ENCODE measurements at regions not wholly inside any gene's neighbourhood (a gene's known extent, or its start where the extent isn't known, plus 50 kb on each side); places are given as distances from the start of the nearest gene placed in this dataset.

- H3K36me3 ChIP-seq = no peaks in the 10 kb centered on the region
- 60 to 75% methylated on average over 1 of the region's 1 CpG for WGBS, 2 donors (ENCODE audit: low coverage in 1 of 2)
- no peak overlapping the region for H3K4me3 ChIP-seq
- H3K9me3 ChIP-seq = no peaks in the 10 kb centered on the region
- no peak for ATAC-seq
- H3K27ac ChIP-seq = no peak overlapping the region
- TF ChIP-seq POLR2AphosphoS5 (IDR thresholded peaks at IDR 0.05) = no peak
- no peak for TF ChIP-seq POLR2A (IDR thresholded peaks at IDR 0.05)
- TF ChIP-seq CTCF (IDR thresholded peaks at IDR 0.05) = no peak
- no peak for TF ChIP-seq EP300 (IDR thresholded peaks at IDR 0.05)
- H3K4me1 ChIP-seq = no peaks in the 10 kb centered on the region
- H3K27me3 ChIP-seq = no peaks in the 10 kb centered on the region
Measured at GRCh38 chr13:78326633-78327032, 276.7 kb downstream of the POU4F1 start.

GRCh38 chr13:78325585-78325984 is 277.8 kb downstream of the POU4F1 start:
- Histone ChIP-seq H3K36me3 (no peaks in the 10 kb centered on the region), H3K27ac (no peak overlapping the region), H3K27me3 (no peaks in the 10 kb centered on the region), H3K4me1 (no peaks in the 10 kb centered on the region), H3K4me3 (no peak overlapping the region), H3K9me3 (no peaks in the 10 kb centered on the region)
- 75 to 87% methylated on average over 1 of the region's 1 CpG for WGBS, 2 donors (ENCODE audit: low coverage in 1 of 2)
- TF ChIP-seq EP300 (IDR thresholded peaks at IDR 0.05) = no peak
- TF ChIP-seq POLR2AphosphoS5 (IDR thresholded peaks at IDR 0.05) = no peak
- no peak for TF ChIP-seq POLR2A (IDR thresholded peaks at IDR 0.05)
- TF ChIP-seq CTCF (IDR thresholded peaks at IDR 0.05) = no peak
- no peak for ATAC-seq

- H3K4me3 ChIP-seq = no peak overlapping the region
- WGBS, 2 donors (ENCODE audit: low coverage in 1 of 2) = 80 to 96% methylated on average over 2 of the region's 2 CpGs
- no peaks in the 10 kb centered on the region for H3K4me1 ChIP-seq
- ATAC-seq = no peak
- H3K36me3 ChIP-seq = no peaks in the 10 kb centered on the region
- H3K27ac ChIP-seq = no peak overlapping the region
- no peaks in the 10 kb centered on the region for H3K27me3 ChIP-seq
- H3K9me3 ChIP-seq = no peaks in the 10 kb centered on the region
- no peak for TF ChIP-seq EP300 (IDR thresholded peaks at IDR 0.05)
- no peak for TF ChIP-seq POLR2A (IDR thresholded peaks at IDR 0.05)
- no peak for TF ChIP-seq POLR2AphosphoS5 (IDR thresholded peaks at IDR 0.05)
- no peak for TF ChIP-seq CTCF (IDR thresholded peaks at IDR 0.05)
Measured at GRCh38 chr13:78323848-78324247, 279.5 kb downstream of the POU4F1 start.

GRCh38 chr13:78323040-78323439 is 280.3 kb downstream of the POU4F1 start:
- Histone ChIP-seq H3K27ac (no peak overlapping the region), H3K9me3 (no peaks in the 10 kb centered on the region), H3K27me3 (no peaks in the 10 kb centered on the region), H3K4me3 (no peak overlapping the region), H3K4me1 (no peaks in the 10 kb centered on the region), H3K36me3 (no peaks in the 10 kb centered on the region)
- ATAC-seq = no peak
- no peak for TF ChIP-seq EP300 (IDR thresholded peaks at IDR 0.05)
- no peak for TF ChIP-seq CTCF (IDR thresholded peaks at IDR 0.05)
- TF ChIP-seq POLR2AphosphoS5 (IDR thresholded peaks at IDR 0.05) = no peak
- TF ChIP-seq POLR2A (IDR thresholded peaks at IDR 0.05) = no peak

- Histone ChIP-seq H3K27ac (no peak overlapping the region), H3K4me1 (no peaks in the 10 kb centered on the region), H3K4me3 (no peak overlapping the region), H3K27me3 (no peaks in the 10 kb centered on the region), H3K36me3 (no peaks in the 10 kb centered on the region), H3K9me3 (no peaks in the 10 kb centered on the region)
- TF ChIP-seq POLR2AphosphoS5 (IDR thresholded peaks at IDR 0.05) (no peak), POLR2A (IDR thresholded peaks at IDR 0.05) (no peak), EP300 (IDR thresholded peaks at IDR 0.05) (no peak), CTCF (IDR thresholded peaks at IDR 0.05) (no peak)
- ATAC-seq = no peak
- no CpG with 5 or more reads among the region's 1 CpG for WGBS, 2 donors (ENCODE audit: low coverage in 1 of 2)
Measured at GRCh38 chr13:78319101-78319627, 284.2 kb downstream of the POU4F1 start.

Data from gastroesophageal sphincter (tissue), 4 donors.